NT2/D1 (cell line): ENCODE measurements at regions not wholly inside any gene's neighbourhood (a gene's known extent, or its start where the extent isn't known, plus 50 kb on each side); places are given as distances from the start of the nearest gene placed in this dataset.

ENCODE experiments used
- DNase-seq: peaks from one replicate; pipeline ENCODE4 v3.0.0-alpha.2; 2011; ENCODE audit warnings: low read depth, low spot score
- H3K27me3 ChIP-seq: 2 replicates; pipeline ENCODE4 v1.6.0; 2011; ENCODE audit warnings: mild to moderate bottlenecking; ENCODE audit not compliant: insufficient read length, insufficient read depth
- H3K36me3 ChIP-seq: 2 replicates; pipeline ENCODE4 v1.6.1; 2011; ENCODE audit warnings: mild to moderate bottlenecking, low read length, mixed read lengths; ENCODE audit not compliant: insufficient read depth, insufficient read length
- H3K4me1 ChIP-seq: 2 replicates; pipeline ENCODE4 v1.5.1; 2011; ENCODE audit not compliant: insufficient read depth, insufficient read length
- H3K4me3 ChIP-seq: 2 replicates; pipeline ENCODE4 v1.5.1; 2011; ENCODE audit warnings: low read depth; ENCODE audit not compliant: insufficient read length
- H3K9ac ChIP-seq: 2 replicates; pipeline ENCODE4 v1.6.0; 2011; ENCODE audit warnings: low read depth; ENCODE audit not compliant: insufficient read length
- H3K9me3 ChIP-seq: 2 replicates; pipeline ENCODE4 v1.5.1; 2011; ENCODE audit warnings: mild to moderate bottlenecking, low read length; ENCODE audit not compliant: insufficient read depth
- SUZ12 ChIP-seq: IDR thresholded peaks from 2 replicates; pipeline ENCODE4 v1.6.1; 2011; ENCODE audit not compliant: insufficient read length, insufficient read depth; ENCODE audit errors: extremely low read depth
- YY1 ChIP-seq: IDR thresholded peaks from 2 replicates; pipeline ENCODE4 v1.6.1; 2011; ENCODE audit not compliant: insufficient read length, insufficient read depth
- ZNF274 ChIP-seq: IDR thresholded peaks from 2 replicates; pipeline ENCODE4 v1.6.1; 2011; ENCODE audit warnings: mild to moderate bottlenecking, low read depth, low read length

- Histone ChIP-seq H3K27me3 (no peaks in the 10 kb centered on the region), H3K4me3 (no peak overlapping the region), H3K36me3 (no peaks in the 10 kb centered on the region), H3K4me1 (no peaks in the 10 kb centered on the region), H3K9me3 (peaks cover 8% of the 10 kb centered on the region; the same call in 1 of the 2 replicates), H3K9ac (no peak overlapping the region)
- no peak for DNase-seq
- no peak for TF ChIP-seq ZNF274
- no peak for TF ChIP-seq SUZ12
- TF ChIP-seq YY1, result no peak
These were observed 99.1 kb upstream of the RAB3GAP2 start for GRCh38 chr1:220371324-220371723.

- no peaks in the 10 kb centered on the region for H3K4me1 ChIP-seq
- no peaks in the 10 kb centered on the region for H3K27me3 ChIP-seq
- H3K9me3 ChIP-seq, result peaks cover 8% of the 10 kb centered on the region; the same call in 1 of the 2 replicates
- TF ChIP-seq SUZ12 (no peak), ZNF274 (no peak), YY1 (no peak)
- DNase-seq, result no peak
- H3K36me3 ChIP-seq, result no peaks in the 10 kb centered on the region
- no peak overlapping the region for H3K9ac ChIP-seq
- H3K4me3 ChIP-seq, result no peak overlapping the region
These were observed 97.9 kb upstream of the RAB3GAP2 start for GRCh38 chr1:220370041-220370700.

DNA sequence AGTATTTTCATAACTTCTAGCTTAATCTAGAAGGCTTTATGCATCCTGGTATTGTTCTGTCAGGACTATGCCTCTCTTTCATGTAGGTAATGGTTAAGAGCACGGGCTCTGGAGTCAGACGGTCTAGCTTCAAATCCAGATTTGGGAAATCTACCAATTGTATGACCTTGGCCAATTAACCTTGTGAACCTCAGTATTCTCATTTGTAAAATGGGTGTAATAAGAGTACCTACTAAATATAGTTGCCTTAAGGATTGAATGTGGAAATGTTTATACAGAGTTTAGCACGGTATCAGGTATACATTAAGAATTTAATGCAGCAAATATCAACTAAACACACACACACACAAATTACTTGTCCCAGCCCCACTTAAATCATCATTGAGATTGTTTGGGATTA is 97.3 kb upstream of the RAB3GAP2 start:
- Histone ChIP-seq H3K4me3 (no peak overlapping the region), H3K9me3 (peaks cover 8% of the 10 kb centered on the region; the same call in 1 of the 2 replicates), H3K9ac (no peak overlapping the region), H3K4me1 (no peaks in the 10 kb centered on the region), H3K27me3 (no peaks in the 10 kb centered on the region), H3K36me3 (no peaks in the 10 kb centered on the region)
- TF ChIP-seq YY1 (no peak), SUZ12 (no peak), ZNF274 (no peak)
- DNase-seq, result no peak

DNA sequence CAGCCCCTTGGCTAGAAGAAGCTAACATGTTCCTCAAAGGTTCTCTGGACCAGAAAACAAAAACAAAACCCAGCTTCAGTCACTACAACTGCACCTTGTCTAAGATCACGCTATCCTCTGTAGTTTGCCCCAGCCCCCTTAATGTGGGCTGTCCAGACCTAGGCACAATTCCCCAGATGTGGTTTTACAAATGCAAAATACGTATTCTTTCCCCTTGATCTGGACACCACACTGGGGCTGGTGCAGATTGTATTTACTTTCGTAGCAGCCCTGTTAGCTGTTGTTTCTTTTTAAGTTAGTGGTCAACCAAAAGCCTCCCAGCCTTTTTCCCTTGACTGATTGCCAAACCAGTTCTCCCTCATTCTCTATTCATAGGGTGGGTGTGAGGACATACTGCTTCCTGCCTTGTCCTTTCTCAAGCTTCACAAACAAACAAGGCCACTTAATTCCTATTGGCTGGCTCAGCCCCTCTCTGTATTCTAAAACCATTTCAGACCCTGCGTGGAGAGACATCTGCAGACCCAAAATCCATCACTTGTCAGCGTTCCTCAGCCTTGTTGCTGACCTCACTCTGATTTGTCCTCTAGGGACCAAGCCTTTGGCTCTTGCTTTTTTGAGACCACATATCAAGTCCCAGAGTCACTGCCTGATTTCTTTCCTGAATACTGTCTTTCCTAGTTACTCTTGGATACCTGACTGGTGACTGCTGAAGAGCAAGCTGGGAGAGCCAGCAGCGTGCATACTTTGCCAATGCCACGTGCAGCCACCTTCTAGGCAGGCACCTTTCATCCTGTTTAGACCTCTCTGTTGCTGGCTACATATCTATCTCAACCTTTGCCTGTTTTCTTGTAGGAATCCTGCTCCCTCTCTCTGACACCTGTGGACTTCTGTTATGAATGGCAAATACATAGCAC is 96.4 kb upstream of the RAB3GAP2 start:
- no peak overlapping the region for H3K4me3 ChIP-seq
- no peaks in the 10 kb centered on the region for H3K36me3 ChIP-seq
- no peak for DNase-seq
- peaks cover 8% of the 10 kb centered on the region; the same call in 1 of the 2 replicates for H3K9me3 ChIP-seq
- TF ChIP-seq ZNF274 (no peak), SUZ12 (no peak), YY1 (no peak)
- no peaks in the 10 kb centered on the region for H3K27me3 ChIP-seq
- H3K9ac ChIP-seq, result no peak overlapping the region
- H3K4me1 ChIP-seq, result no peaks in the 10 kb centered on the region

DNA sequence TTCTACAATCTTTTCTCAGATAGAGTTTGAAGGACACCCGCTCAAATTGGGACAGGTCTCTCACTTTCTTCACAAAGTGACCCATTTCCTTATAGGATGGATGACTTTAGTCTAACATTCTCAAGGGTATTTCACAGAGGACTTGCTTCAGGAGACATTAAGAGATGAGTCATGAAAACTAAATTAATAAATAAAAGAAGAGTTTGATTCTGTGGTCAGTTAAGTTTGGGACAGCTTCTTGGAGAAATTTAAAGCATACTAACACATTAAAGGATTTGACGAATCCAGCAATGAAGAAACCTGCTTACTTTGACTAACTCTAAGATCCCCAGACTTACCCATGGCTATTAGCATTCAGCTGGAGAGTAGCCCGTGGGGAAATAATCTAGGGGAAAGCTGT is 95.6 kb upstream of the RAB3GAP2 start:
- Histone ChIP-seq H3K27me3 (no peaks in the 10 kb centered on the region), H3K4me1 (no peaks in the 10 kb centered on the region), H3K4me3 (no peak overlapping the region), H3K9ac (no peak overlapping the region), H3K9me3 (peaks cover 8% of the 10 kb centered on the region; the same call in 1 of the 2 replicates), H3K36me3 (no peaks in the 10 kb centered on the region)
- TF ChIP-seq SUZ12 (no peak), YY1 (no peak), ZNF274 (no peak)
- no peak for DNase-seq

DNA sequence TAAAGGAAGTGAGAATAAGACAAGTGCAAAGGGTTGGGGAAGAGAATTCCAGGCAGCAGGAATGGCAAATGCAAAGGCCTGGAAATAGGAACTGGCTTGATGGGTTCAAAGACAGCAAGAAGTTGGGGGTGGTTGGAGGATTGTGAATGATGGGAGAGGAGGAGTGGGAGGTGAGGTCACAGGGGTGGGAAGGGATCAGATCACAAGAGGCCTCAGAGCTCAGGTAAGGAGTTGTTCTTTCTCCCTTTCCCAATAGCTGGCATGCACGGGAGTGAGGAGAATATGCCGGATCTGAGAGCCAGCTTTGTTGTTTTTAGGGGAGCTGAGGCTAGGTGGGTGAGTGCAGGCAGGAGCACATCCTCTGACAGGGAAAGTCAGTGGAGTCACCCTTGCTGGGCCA is 94.0 kb upstream of the RAB3GAP2 start:
- no peak for TF ChIP-seq YY1
- no peak for TF ChIP-seq SUZ12
- TF ChIP-seq ZNF274, result no peak
- Histone ChIP-seq H3K4me3 (no peak overlapping the region), H3K4me1 (no peaks in the 10 kb centered on the region), H3K9me3 (peaks cover 8% of the 10 kb centered on the region; the same call in 1 of the 2 replicates), H3K36me3 (no peaks in the 10 kb centered on the region), H3K9ac (no peak overlapping the region), H3K27me3 (no peaks in the 10 kb centered on the region)
- no peak for DNase-seq

DNA sequence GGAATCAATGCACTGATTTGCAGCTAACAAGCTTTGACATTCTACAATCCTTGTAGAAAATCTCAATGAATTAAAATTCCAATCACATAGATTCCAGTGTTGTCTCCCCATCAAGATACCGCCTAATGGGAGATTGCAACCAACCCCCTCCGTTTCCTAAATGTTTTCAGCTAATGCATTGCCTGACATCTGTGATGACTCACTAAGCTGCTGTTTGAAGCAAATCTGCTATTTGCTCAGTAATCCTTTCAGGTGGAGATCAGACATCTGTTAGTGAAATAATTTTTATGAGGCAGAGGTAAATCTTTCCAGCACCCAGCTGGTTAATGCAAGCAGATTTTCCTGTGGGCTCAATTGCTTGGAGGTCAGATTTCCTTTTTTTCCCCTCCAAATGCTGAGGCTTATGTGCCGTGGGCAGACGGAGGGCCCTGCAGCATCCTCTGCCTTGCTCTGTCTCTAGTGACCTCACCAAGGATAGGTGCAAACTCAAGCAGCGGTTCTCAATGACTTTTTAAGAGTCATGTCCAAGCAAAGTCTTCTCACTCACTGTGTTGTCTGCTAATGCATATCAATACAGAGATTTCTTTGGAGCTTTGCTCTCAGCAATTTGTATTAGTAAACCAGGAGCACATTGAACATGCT is 91.1 kb upstream of the RAB3GAP2 start:
- no peaks in the 10 kb centered on the region for H3K4me1 ChIP-seq
- DNase-seq, result no peak
- no peaks in the 10 kb centered on the region for H3K36me3 ChIP-seq
- H3K27me3 ChIP-seq, result no peaks in the 10 kb centered on the region
- H3K9me3 ChIP-seq, result peaks cover 8% of the 10 kb centered on the region
- no peak overlapping the region for H3K9ac ChIP-seq
- TF ChIP-seq YY1, result no peak
- no peak for TF ChIP-seq ZNF274
- TF ChIP-seq SUZ12, result no peak
- no peak overlapping the region for H3K4me3 ChIP-seq
